ENCODE measurements at regions not wholly inside any gene's neighbourhood (a gene's known extent, or its start where the extent isn't known, plus 50 kb on each side); places are given as distances from the start of the nearest gene placed in this dataset.

GRCh38 chr21:32147041-32147440, 131.8 kb downstream of the MIS18A start:
- 0% methylated on average over 2 of the region's 2 CpGs for WGBS (ENCODE audit: insufficient coverage, insufficient replicate concordance, low lambda C conversion rate, missing lambda C conversion rate)
- no TSS peak for BruUV-seq (replicated peaks)
- Histone ChIP-seq H3K4me1 (ENCODE audit: control insufficient read depth, insufficient read depth, low read length) (no peaks in the 10 kb centered on the region), H3K79me2 (ENCODE audit: control insufficient read depth, insufficient read depth, low read length) (no peaks in the 10 kb centered on the region), H3K9me3 (replicated peaks; ENCODE audit: control insufficient read depth, insufficient read depth, low read length) (no peaks in the 10 kb centered on the region), H3K4me2 (ENCODE audit: control insufficient read depth, insufficient read depth) (no peak overlapping the region), H3K36me3 (ENCODE audit: control insufficient read depth in 2 of 2, insufficient read depth in 2 of 2, low read length in 1 of 2) (no peaks in the 10 kb centered on the region), H3K27me3 (replicated peaks in 1 of 2; ENCODE audit: control insufficient read depth in 2 of 2, insufficient read depth in 2 of 2, low read length in 1 of 2) (no peaks in the 10 kb centered on the region), H4K20me1 (ENCODE audit: control insufficient read depth, insufficient read depth) (no peaks in the 10 kb centered on the region), H3K9ac (ENCODE audit: control insufficient read depth, insufficient read depth, low read length) (no peak overlapping the region), H3K27ac (ENCODE audit: control insufficient read depth, insufficient read depth) (no peak overlapping the region), H3K4me3 (no peak overlapping the region), H2AFZ (ENCODE audit: control insufficient read depth, low read depth, low read length) (no peak overlapping the region)
- no peak for DNase-seq (ENCODE audit: low read depth, low spot score)
- CTCF ChIA-PET, result no interaction called here
- intact Hi-C loops (cut with micrococcal nuclease; ENCODE audit: unreplicated experiment), result no loop called here
- no peak for ATAC-seq
- no peak for FAIRE-seq
- SMC1A ChIA-PET (ENCODE audit: uncharacterized antibody, unreplicated experiment), result no interaction called here
- RAD21 ChIA-PET (ENCODE audit: unreplicated experiment), result no interaction called here
- POLR2A ChIA-PET, result no interaction called here
- in situ Hi-C loops (cut with MboI), result no loop called here
- TF ChIP-seq ZNF274 (IDR thresholded peaks at IDR 0.05; ENCODE audit: insufficient read depth, insufficient read length) (no peak), GATAD2B (conservative IDR thresholded peaks at IDR 0.05; ENCODE audit: low read depth) (no peak), ZBTB11 (CRISPR knock-in tag; IDR thresholded peaks at IDR 0.05) (no peak), ZNF687 (IDR thresholded peaks at IDR 0.05) (no peak), SIN3A (IDR thresholded peaks at IDR 0.05; ENCODE audit: low read depth, low read length) (no peak), MTA2 (IDR thresholded peaks at IDR 0.05; ENCODE audit: low read depth) (no peak), NKRF (conservative IDR thresholded peaks at IDR 0.05) (no peak), NFXL1 (IDR thresholded peaks at IDR 0.05; ENCODE audit: borderline replicate concordance) (no peak), CTCF (IDR thresholded peaks at IDR 0.05 in 2 of 3, conservative IDR thresholded peaks at IDR 0.05 in 1 of 3; ENCODE audit: control insufficient read depth in 2 of 3, extremely low read depth in 1 of 3, insufficient read depth in 1 of 3, low read depth in 3 of 3, low read length in 3 of 3) (no peak), YBX1 (IDR thresholded peaks at IDR 0.05) (no peak), E4F1 (IDR thresholded peaks at IDR 0.05; ENCODE audit: borderline replicate concordance, partially characterized antibody) (no peak)
